GM23338 (cell line): ENCODE measurements at regions not wholly inside any gene's neighbourhood (a gene's known extent, or its start where the extent isn't known, plus 50 kb on each side); places are given as distances from the start of the nearest gene placed in this dataset.

Source experiments
- CTCF ChIP-seq, 2 experiments: fragments of 200-600 bp in 1 of 2; sonication (generic) in 1 of 2; conservative IDR thresholded peaks; 2 replicates each; pipeline versions ENCODE4 v1.5.1 to v1.6.1; 2016 to 2017; ENCODE audit warnings: antibody characterized with exemption in 2 of 2, low read depth in 2 of 2, mild to moderate bottlenecking in 2 of 2, moderate library complexity in 1 of 2
- EZH2 ChIP-seq: fragments of 200-600 bp; sonication (generic); IDR thresholded peaks from one replicate; pipeline ENCODE4 v1.8.0; 2017; ENCODE audit warnings: antibody characterized with exemption, mild to moderate bottlenecking, low read depth; ENCODE audit not compliant: unreplicated experiment
- REST ChIP-seq: IDR thresholded peaks from one replicate; pipeline ENCODE4 v1.6.1; 2018; ENCODE audit warnings: antibody characterized with exemption; ENCODE audit not compliant: unreplicated experiment

GRCh38 chr4:31054295-31054694 lies 334.1 kb downstream of the PCDH7 start:
- TF ChIP-seq CTCF (conservative IDR thresholded peaks at IDR 0.05; ENCODE audit: low read depth in 2 of 2) (no peak), REST (no peak), EZH2 (no peak)
